PC-3 (cell line): ENCODE measurements at regions not wholly inside any gene's neighbourhood (a gene's known extent, or its start where the extent isn't known, plus 50 kb on each side); places are given as distances from the start of the nearest gene placed in this dataset.

Experiments used
- ATAC-seq: fragments of 200-7000 bp; cut with Tn5 transposase; 2 replicates; pipeline ENCODE4 v1.9.1; 2020; ENCODE audit warnings: mild to moderate bottlenecking, moderate library complexity
- BruUV-seq: library from RNA; stranded (reverse); fragments of 400-500 nt; replicated peaks from 2 replicates; lab custom pipeline; 2021; lab: Mats Ljungman, UMichigan
- CTCF ChIA-PET: fragments of 300-600 bp; sonication (Branson Sonifier 250); formaldehyde crosslinking; loops from one replicate; lab custom pipeline; 2022; ENCODE audit warnings: antibody characterized with exemption; lab: Charles Lee
- POLR2A ChIA-PET: fragments of 300-600 bp; sonication (Branson Sonifier 250); formaldehyde crosslinking; loops from one replicate; lab custom pipeline; 2022; ENCODE audit warnings: antibody characterized with exemption; ENCODE audit not compliant: unreplicated experiment; lab: Charles Lee
- DNase-seq: peaks from one replicate; pipeline ENCODE4 v3.0.0-alpha.2; 2015
- H2AFZ ChIP-seq: fragments of 300-600 bp; sonication (generic); 2 replicates; pipeline ENCODE4 v1.6.0; 2016; ENCODE audit warnings: antibody characterized with exemption, low read length
- H3F3A ChIP-seq: fragments of 300-600 bp; sonication (generic); one replicate; pipeline ENCODE4 v1.6.0; 2017; ENCODE audit warnings: antibody characterized with exemption, low read length, control low read depth, mild to moderate bottlenecking; ENCODE audit not compliant: unreplicated experiment
- H3K27ac ChIP-seq: fragments of 300-600 bp; sonication (generic); 2 replicates; pipeline ENCODE4 v1.5.1; 2016; ENCODE audit warnings: mild to moderate bottlenecking, low read length
- H3K27me3 ChIP-seq: fragments of 300-600 bp; sonication (generic); 2 replicates; pipeline ENCODE4 v1.6.1; 2016; ENCODE audit warnings: low read length, mixed read lengths
- H3K36me3 ChIP-seq: fragments of 300-600 bp; sonication (generic); 2 replicates; pipeline ENCODE4 v1.6.1; 2016; ENCODE audit warnings: low read depth, mixed run types, low read length, mixed read lengths
- H3K4me1 ChIP-seq: fragments of 300-600 bp; sonication (generic); 2 replicates; pipeline ENCODE4 v1.5.1; 2016; ENCODE audit warnings: low read length; ENCODE audit not compliant: insufficient read depth
- H3K4me2 ChIP-seq: fragments of 300-600 bp; sonication (generic); 2 replicates; pipeline ENCODE4 v1.6.0; 2016; ENCODE audit warnings: low read length
- H3K4me3 ChIP-seq: fragments of 300-600 bp; sonication (generic); 2 replicates; pipeline ENCODE4 v1.5.1; 2016; ENCODE audit warnings: mild to moderate bottlenecking, low read length, mixed read lengths
- H3K79me2 ChIP-seq: fragments of 300-600 bp; sonication (generic); 2 replicates; pipeline ENCODE4 v1.6.1; 2017; ENCODE audit warnings: low read length, mixed read lengths
- H3K9ac ChIP-seq: fragments of 300-600 bp; sonication (generic); 2 replicates; pipeline ENCODE4 v1.6.0; 2016; ENCODE audit warnings: mild to moderate bottlenecking, low read length
- H3K9me2 ChIP-seq: fragments of 300-600 bp; sonication (generic); replicated peaks from 2 replicates; pipeline ENCODE4 v1.6.1; 2016; ENCODE audit warnings: mixed run types, low read length, mixed read lengths
- H3K9me3 ChIP-seq: fragments of 300-600 bp; sonication (generic); 2 replicates; pipeline ENCODE4 v1.6.1; 2016; ENCODE audit warnings: low read length, mixed read lengths
- H4K20me1 ChIP-seq: fragments of 300-600 bp; sonication (generic); 2 replicates; pipeline ENCODE4 v1.6.1; 2016; ENCODE audit warnings: low read length, mixed read lengths
- CTCF ChIP-seq: fragments of 300-600 bp; sonication (generic); conservative IDR thresholded peaks from 2 replicates; pipeline ENCODE4 v1.5.1; 2017; ENCODE audit warnings: antibody characterized with exemption, low read depth, mild to moderate bottlenecking, low read length
- EZH2 ChIP-seq: fragments of 300-600 bp; sonication (generic); IDR thresholded peaks from one replicate; pipeline ENCODE4 v1.6.1; 2017; ENCODE audit warnings: antibody characterized with exemption, mild to moderate bottlenecking, low read length; ENCODE audit not compliant: unreplicated experiment
- EZH2phosphoT487 ChIP-seq: fragments of 300-600 bp; sonication (generic); IDR thresholded peaks from 2 replicates; pipeline ENCODE4 v1.6.1; 2018; ENCODE audit warnings: mild to moderate bottlenecking, antibody characterized with exemption, low read length, borderline replicate concordance
- intact Hi-C: fragments of 100-400 bp; cut with micrococcal nuclease; formaldehyde crosslinking; loops from 2 replicates; pipeline ENCODE4 v1.9.0; 2023

GRCh38 chr10:113469796-113470195 lies 83.1 kb upstream of the HABP2 start:
- H3K4me1 ChIP-seq: 0 out of 2 replicates have a peak, but pooled peaks cover 10% of the 10 kb centered on the region
- ChIA-PET CTCF (no interaction called here), POLR2A (no interaction called here)
- no peak overlapping the region for H3K4me2 ChIP-seq
- H3K4me3 ChIP-seq: no peak overlapping the region
- no peaks in the 10 kb centered on the region for H4K20me1 ChIP-seq
- H2AFZ ChIP-seq: no peak overlapping the region
- H3K27me3 ChIP-seq: no peaks in the 10 kb centered on the region
- H3K9me2 ChIP-seq: no peaks in the 10 kb centered on the region
- DNase-seq (no peak), ATAC-seq (no peak)
- intact Hi-C loops: loop anchor here (5.0 kb wide), 1 partner anchor 43 kb away; no protein-coding TSS in a partner anchor
- no peaks in the 10 kb centered on the region for H3F3A ChIP-seq
- no peaks in the 10 kb centered on the region for H3K79me2 ChIP-seq
- H3K9ac ChIP-seq: no peak overlapping the region
- H3K9me3 ChIP-seq: no peaks in the 10 kb centered on the region
- H3K36me3 ChIP-seq: no peaks in the 10 kb centered on the region
- no peak overlapping the region for H3K27ac ChIP-seq
- TF ChIP-seq EZH2: no peak
- no TSS peak for BruUV-seq

- Histone ChIP-seq H3K27ac (no peak overlapping the region), H3K4me3 (no peak overlapping the region), H3K9me2 (no peaks in the 10 kb centered on the region), H3K36me3 (no peaks in the 10 kb centered on the region), H3F3A (no peaks in the 10 kb centered on the region), H3K4me1 (peaks cover 18% of the 10 kb centered on the region), H3K27me3 (no peaks in the 10 kb centered on the region), H3K9ac (no peak overlapping the region), H3K4me2 (no peak overlapping the region), H4K20me1 (no peaks in the 10 kb centered on the region), H2AFZ (no peak overlapping the region), H3K79me2 (no peaks in the 10 kb centered on the region), H3K9me3 (no peaks in the 10 kb centered on the region)
- TF ChIP-seq EZH2 (no peak), CTCF (no peak), EZH2phosphoT487 (no peak)
- intact Hi-C loops: loop anchor here (5.0 kb wide), 1 partner anchor 42 kb away; no protein-coding TSS in a partner anchor
- BruUV-seq: no TSS peak
- ChIA-PET CTCF (no interaction called here), POLR2A (no interaction called here)
- DNase-seq (no peak), ATAC-seq (no peak)
These were observed 82.2 kb upstream of the HABP2 start for GRCh38 chr10:113470372-113471240.

DNA sequence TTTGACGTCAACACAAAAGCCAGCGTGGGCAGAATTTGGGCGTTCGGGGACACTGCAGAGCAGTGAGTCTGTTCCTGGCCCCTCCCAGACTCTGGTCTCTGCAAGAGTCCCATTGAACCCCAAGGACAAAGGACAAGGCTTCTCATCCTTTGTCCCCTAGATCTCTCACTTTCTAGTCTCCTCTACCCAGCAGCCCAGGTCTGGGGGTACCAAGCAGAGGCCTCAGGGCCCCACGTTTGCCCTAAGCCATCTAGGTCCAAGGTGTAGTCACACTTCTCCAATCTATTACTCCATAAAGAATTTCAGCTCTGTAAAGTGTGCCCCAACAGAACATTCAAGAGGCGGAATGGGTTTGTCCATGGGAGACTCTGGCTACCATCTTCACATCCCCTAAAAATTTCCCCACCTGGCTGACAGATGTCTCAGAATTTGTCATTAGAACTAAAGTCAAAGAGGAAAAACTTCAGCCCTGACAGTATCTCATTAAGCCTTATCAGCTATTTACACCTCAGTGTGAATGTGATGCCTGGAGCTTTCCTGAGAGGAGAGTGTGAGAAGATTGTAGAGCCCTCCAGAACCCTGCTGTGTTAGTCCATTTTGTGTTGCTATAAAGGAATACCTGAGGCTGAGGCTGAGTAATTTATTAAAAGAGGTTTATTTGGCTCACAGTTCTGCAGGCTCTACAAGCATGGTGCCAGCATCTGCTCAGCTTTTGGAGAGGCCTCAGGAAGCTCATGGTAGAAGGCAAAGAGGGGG lies 81.4 kb upstream of the HABP2 start:
- intact Hi-C loops: loop anchor here (5.0 kb wide), 1 partner anchor 41 kb away; no protein-coding TSS in a partner anchor
- no peaks in the 10 kb centered on the region for H3K9me2 ChIP-seq
- no peaks in the 10 kb centered on the region for H3K79me2 ChIP-seq
- H3K9me3 ChIP-seq: no peaks in the 10 kb centered on the region
- POLR2A ChIA-PET: no interaction called here
- TF ChIP-seq CTCF (no peak), EZH2 (no peak), EZH2phosphoT487 (no peak)
- no TSS peak for BruUV-seq
- no peak overlapping the region for H3K4me2 ChIP-seq
- H2AFZ ChIP-seq: no peak overlapping the region
- no peaks in the 10 kb centered on the region for H3K36me3 ChIP-seq
- no peak for DNase-seq
- no peak overlapping the region for H3K9ac ChIP-seq
- peaks cover 21% of the 10 kb centered on the region for H3K4me1 ChIP-seq
- no peak for ATAC-seq
- H4K20me1 ChIP-seq: no peaks in the 10 kb centered on the region
- no peak overlapping the region for H3K27ac ChIP-seq
- CTCF ChIA-PET: no interaction called here
- no peak overlapping the region for H3K4me3 ChIP-seq
- H3F3A ChIP-seq: no peaks in the 10 kb centered on the region
- no peaks in the 10 kb centered on the region for H3K27me3 ChIP-seq
